Gastrocnemius medialis (tissue), 4 donors: ENCODE measurements at regions not wholly inside any gene's neighbourhood (a gene's known extent, or its start where the extent isn't known, plus 50 kb on each side); places are given as distances from the start of the nearest gene placed in this dataset.
"Not testable (repeated sequence)": the region's sequence is repeated elsewhere in the genome, so short reads cannot be mapped to it uniquely, and the experiment has no call there.

Source experiments
- ATAC-seq, 2 donors: fragments of 150-250 bp; one replicate each; pipeline ENCODE4 v1.9.1; 2016
- DNase-seq, 2 donors: peaks; one replicate each; pipeline ENCODE4 v3.0.0-alpha.2; 2019
- H3K27ac ChIP-seq, 4 donors: fragments of 200-600 bp; sonication (generic); 1 replicate in 1 of 4; 2 replicates in 3 of 4; pipeline ENCODE4 v1.5.1; 2016 to 2018; ENCODE audit warnings: mild to moderate bottlenecking in 2 of 4, moderate library complexity in 1 of 4
- H3K27me3 ChIP-seq, 3 donors: fragments of 200-600 bp; sonication (generic) in 2 of 3; 1 replicate in 1 of 3; 2 replicates in 2 of 3; pipeline versions ENCODE4 v1.5.1 to v1.6.0; 2016 to 2019; ENCODE audit warnings: mild to moderate bottlenecking in 1 of 3, moderate library complexity in 1 of 3
- H3K36me3 ChIP-seq, 2 donors: fragments of 200-600 bp; sonication (generic) in 1 of 2; one replicate each; pipeline ENCODE4 v1.5.1; 2017 to 2018
- H3K4me1 ChIP-seq, 2 donors: fragments of 200-600 bp; sonication (generic) in 1 of 2; one replicate each; pipeline ENCODE4 v1.5.1; 2016 to 2017; ENCODE audit warnings: mild to moderate bottlenecking in 2 of 2
- H3K4me3 ChIP-seq, 4 donors: fragments of 200-600 bp; sonication (generic) in 3 of 4; 1 replicate in 1 of 4; 2 replicates in 3 of 4; pipeline ENCODE4 v1.5.1; 2016 to 2019; ENCODE audit warnings: mild to moderate bottlenecking in 2 of 4
- H3K9me3 ChIP-seq, 3 donors: fragments of 200-600 bp; sonication (generic) in 2 of 3; 1 replicate in 1 of 3; 2 replicates in 2 of 3; pipeline ENCODE4 v1.5.1; 2016 to 2019
- POLR2A ChIP-seq, 2 donors: fragments of 450-650 bp; IDR thresholded peaks; one replicate each; pipeline ENCODE4 v1.6.1; 2017; ENCODE audit warnings: antibody characterized with exemption in 2 of 2, mild to moderate bottlenecking in 2 of 2, moderate library complexity in 2 of 2
- in situ Hi-C, 4 donors: fragments of 200-750 bp; cut with MboI; loops; one replicate each; pipeline versions ENCODE4 v1.15.0 to v1.8.0; 2017; ENCODE audit warnings: low sequenced_read_pairs in 4 of 4
- intact Hi-C: fragments of 100-400 bp; cut with DNase I; formaldehyde crosslinking; loops from one replicate; pipeline ENCODE4 v1.15.1; 2023; ENCODE audit warnings: low total_unique reads
- TF ChIP-seq, protein P1 (sequence below), 5 experiments: fragments of 450-650 bp in 3 of 5; fragments of 200-600 bp in 2 of 5; sonication (generic) in 2 of 5; IDR thresholded peaks in 4 of 5; conservative IDR thresholded peaks in 1 of 5; 1 replicate in 4 of 5; 2 replicates in 1 of 5; pipeline ENCODE4 v1.5.1; 2016 to 2019; ENCODE audit warnings: antibody characterized with exemption in 5 of 5, mild to moderate bottlenecking in 3 of 5, moderate library complexity in 3 of 5

DNA sequence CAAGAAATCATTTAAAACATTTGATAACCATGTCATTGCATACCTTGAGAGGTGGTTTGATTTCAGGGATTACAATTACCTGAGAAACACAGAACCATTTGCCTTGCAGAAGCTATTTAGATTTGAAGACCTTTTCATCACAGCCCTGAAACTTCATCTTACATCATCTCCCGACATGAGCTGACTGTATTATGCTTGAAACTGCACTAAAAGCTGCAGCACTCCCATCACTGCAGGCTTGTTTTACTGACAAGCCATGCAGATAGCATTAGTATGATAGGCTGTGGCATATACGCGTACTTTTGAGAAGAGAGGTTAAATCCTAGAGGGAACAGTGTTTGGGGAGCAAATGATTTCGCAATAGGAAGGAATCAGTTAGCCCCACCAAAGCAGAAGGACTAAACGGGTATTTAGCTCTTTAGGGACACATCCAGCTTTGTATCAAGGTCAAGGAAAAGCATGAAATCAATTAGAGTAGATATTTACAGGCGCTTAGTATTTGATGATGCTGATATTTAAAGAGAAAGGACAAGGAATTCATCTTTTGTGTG is 133.2 kb upstream of the DIAPH2 start:
- in situ Hi-C loops (no loop called here), intact Hi-C loops (no loop called here)

DNA sequence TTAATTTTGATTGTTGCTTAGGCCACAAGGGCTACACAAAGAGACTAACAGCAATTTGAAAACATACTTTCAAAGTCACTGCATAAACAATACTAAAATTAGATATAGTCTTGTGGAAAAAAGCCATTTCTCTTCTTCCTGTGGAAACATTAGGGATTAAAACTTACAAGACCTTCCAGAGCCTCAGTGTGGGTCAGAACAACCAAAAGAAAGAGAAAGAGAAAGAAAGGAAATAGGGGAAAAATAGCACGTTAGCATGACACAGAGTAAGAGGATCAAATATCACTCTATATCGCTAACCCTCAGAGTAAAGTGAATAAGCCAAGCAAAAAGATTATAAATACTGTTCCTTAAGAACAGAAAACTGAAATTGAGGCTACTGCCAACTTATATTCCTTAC is 127.8 kb upstream of the DIAPH2 start:
- peak overlapping the region in 1 of 4 donors; percentile 13 for H3K4me3 ChIP-seq
- H3K36me3 ChIP-seq = no peaks in the 10 kb centered on the region
- H3K9me3 ChIP-seq = no peaks in the 10 kb centered on the region
- H3K27me3 ChIP-seq = no peaks in the 10 kb centered on the region
- in situ Hi-C loops (no loop called here), intact Hi-C loops (no loop called here)
- H3K4me1 ChIP-seq = no peaks in the 10 kb centered on the region
- no peak for ATAC-seq
- TF ChIP-seq POLR2A (IDR thresholded peaks at IDR 0.05) = no peak
- TF ChIP-seq, protein P1, sequence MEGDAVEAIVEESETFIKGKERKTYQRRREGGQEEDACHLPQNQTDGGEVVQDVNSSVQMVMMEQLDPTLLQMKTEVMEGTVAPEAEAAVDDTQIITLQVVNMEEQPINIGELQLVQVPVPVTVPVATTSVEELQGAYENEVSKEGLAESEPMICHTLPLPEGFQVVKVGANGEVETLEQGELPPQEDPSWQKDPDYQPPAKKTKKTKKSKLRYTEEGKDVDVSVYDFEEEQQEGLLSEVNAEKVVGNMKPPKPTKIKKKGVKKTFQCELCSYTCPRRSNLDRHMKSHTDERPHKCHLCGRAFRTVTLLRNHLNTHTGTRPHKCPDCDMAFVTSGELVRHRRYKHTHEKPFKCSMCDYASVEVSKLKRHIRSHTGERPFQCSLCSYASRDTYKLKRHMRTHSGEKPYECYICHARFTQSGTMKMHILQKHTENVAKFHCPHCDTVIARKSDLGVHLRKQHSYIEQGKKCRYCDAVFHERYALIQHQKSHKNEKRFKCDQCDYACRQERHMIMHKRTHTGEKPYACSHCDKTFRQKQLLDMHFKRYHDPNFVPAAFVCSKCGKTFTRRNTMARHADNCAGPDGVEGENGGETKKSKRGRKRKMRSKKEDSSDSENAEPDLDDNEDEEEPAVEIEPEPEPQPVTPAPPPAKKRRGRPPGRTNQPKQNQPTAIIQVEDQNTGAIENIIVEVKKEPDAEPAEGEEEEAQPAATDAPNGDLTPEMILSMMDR (IDR thresholded peaks at IDR 0.05 in 4 of 5, conservative IDR thresholded peaks at IDR 0.05 in 1 of 5) = no peak
- peak overlapping the region in 2 of 4 donors; percentile 18 to 20 for H3K27ac ChIP-seq
- DNase-seq = no peak

More for the DNA sequence above, 133.2 kb upstream of the DIAPH2 start:
- no peak for DNase-seq
- Histone ChIP-seq H3K27me3 (no peaks in the 10 kb centered on the region), H3K36me3 (no peaks in the 10 kb centered on the region), H3K27ac (no peak overlapping the region), H3K4me1 (no peaks in the 10 kb centered on the region), H3K4me3 (no peak overlapping the region), H3K9me3 (no peaks in the 10 kb centered on the region)
- ATAC-seq = no peak
- TF ChIP-seq, protein P1 (IDR thresholded peaks at IDR 0.05 in 4 of 5, conservative IDR thresholded peaks at IDR 0.05 in 1 of 5) = no peak
- TF ChIP-seq POLR2A (IDR thresholded peaks at IDR 0.05) = no peak

DNA sequence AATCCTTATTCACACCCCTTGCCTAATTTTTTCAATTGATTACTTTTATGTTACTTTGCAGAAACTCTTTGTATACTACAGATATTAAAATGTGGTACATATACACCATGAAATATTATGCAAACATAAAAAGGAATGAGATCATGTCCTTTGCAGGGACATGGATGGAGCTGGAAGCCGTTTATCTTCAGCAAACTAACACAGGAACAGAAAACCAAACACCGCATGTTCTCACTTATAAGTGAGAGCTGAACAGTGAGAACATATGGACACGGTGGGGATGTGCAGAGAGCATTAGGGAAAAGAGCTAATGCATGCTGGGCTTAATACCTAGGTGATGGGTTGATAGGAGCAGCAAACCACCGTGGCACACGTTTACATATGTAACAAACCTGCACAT is 123.5 kb upstream of the DIAPH2 start:
- H3K4me3 ChIP-seq, H3K36me3 ChIP-seq, H3K9me3 ChIP-seq, DNase-seq, H3K27me3 ChIP-seq, ATAC-seq, H3K27ac ChIP-seq, in situ Hi-C loops: not testable (repeated sequence)
- intact Hi-C loops = loop anchor here (5.0 kb wide), 1 partner anchor 126 kb away; no protein-coding TSS in a partner anchor
- H3K4me1 ChIP-seq = peaks cover 0 to 15% of the 10 kb centered on the region in 2 donors

DNA sequence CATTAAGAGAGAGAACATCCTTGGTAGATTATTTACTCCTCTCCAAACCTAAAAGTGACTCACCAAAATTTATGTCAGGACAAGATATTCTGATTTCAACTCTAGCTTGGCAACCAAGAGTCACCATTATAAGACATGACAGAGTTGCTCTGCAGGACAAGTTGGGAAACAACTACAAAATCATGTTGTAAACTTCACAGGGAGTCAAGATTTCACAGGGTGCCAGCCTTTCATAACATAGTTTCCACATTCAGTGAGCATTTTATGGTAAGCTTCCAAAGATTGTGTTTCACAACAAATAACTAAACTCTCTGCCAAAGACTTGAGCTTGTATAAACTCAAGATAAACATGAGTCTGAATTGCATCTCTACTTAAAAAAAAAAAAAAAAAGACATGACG is 121.0 kb upstream of the DIAPH2 start:
- DNase-seq (peak; percentile 2 to 26), ATAC-seq (peak; percentile 97 to 98)
- in situ Hi-C loops = no loop called here
- TF ChIP-seq, protein P1 (IDR thresholded peaks at IDR 0.05 in 4 of 5, conservative IDR thresholded peaks at IDR 0.05 in 1 of 5) = no peak
- TF ChIP-seq POLR2A (IDR thresholded peaks at IDR 0.05) = no peak
- no peaks in the 10 kb centered on the region for H3K27me3 ChIP-seq
- H3K4me1 ChIP-seq = peaks cover 0 to 15% of the 10 kb centered on the region in 2 donors
- intact Hi-C loops = loop anchor here (5.0 kb wide), 1 partner anchor 124 kb away; no protein-coding TSS in a partner anchor
- H3K4me3 ChIP-seq = no peak overlapping the region
- peak overlapping the region; percentile 61 to 66 (median 64) for H3K27ac ChIP-seq
- no peaks in the 10 kb centered on the region for H3K36me3 ChIP-seq
- H3K9me3 ChIP-seq = no peaks in the 10 kb centered on the region

DNA sequence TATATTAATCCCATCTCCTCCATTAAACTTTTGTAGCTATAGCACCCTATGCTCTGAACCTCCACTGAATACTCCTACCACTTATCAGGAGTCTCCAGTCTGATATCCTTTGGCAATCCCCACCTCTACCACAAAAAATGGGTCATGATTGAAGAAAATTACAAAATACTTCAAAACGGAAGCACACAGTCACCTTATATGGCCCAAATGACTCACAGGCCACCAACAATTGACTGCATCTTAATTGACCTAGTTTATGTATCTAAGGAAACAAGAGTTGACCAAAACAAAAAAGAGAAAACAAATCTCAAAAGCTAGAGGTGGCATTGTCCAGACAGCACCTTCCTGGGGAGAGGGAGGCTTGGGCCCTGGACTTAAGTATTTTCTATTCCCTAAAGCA is 120.0 kb upstream of the DIAPH2 start:
- DNase-seq = no peak
- peak; percentile 49 to 51 for ATAC-seq
- Histone ChIP-seq H3K4me3 (no peak overlapping the region), H3K27ac (peak overlapping the region; percentile 17 to 66 (median 38)), H3K4me1 (peaks cover 0 to 15% of the 10 kb centered on the region in 2 donors), H3K27me3 (no peaks in the 10 kb centered on the region), H3K9me3 (no peaks in the 10 kb centered on the region), H3K36me3 (no peaks in the 10 kb centered on the region)
- TF ChIP-seq, protein P1 (IDR thresholded peaks at IDR 0.05 in 4 of 5, conservative IDR thresholded peaks at IDR 0.05 in 1 of 5) = no peak
- in situ Hi-C loops = no loop called here
- intact Hi-C loops = loop anchor here (5.0 kb wide), 1 partner anchor 123 kb away; no protein-coding TSS in a partner anchor
